ENCODE measurements at regions not wholly inside any gene's neighbourhood (a gene's known extent, or its start where the extent isn't known, plus 50 kb on each side); places are given as distances from the start of the nearest gene placed in this dataset.

DNA sequence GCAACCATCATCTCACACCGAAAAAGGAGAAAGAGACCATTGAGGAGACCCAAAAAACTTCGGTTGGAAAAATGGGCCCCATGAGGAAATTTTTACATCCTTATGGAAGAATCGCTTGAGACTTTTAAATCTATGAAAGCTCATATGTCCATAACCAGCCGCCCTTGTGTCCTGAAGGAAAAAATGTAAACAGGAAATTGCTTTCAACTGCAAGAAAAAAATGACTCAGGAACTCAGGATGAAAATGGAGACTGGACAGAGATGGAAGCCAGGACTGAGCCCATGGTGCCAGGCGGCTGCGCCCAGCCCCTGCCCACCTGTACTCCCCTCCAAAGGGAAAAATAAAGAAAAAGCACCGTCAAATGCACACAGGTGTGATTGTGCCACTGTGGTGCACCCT, 81.5 kb upstream of the SLC66A3 start:
- ChIA-PET CTCF (interaction anchor here (0.7 to 1.2 kb wide), 2 partner anchors 9 to 313 kb away, joined by 3 to 4 read pairs; no protein-coding TSS in a partner anchor), POLR2A (ENCODE audit: low non-redundant PET) (no interaction called here)
- H3K27ac ChIP-seq, result no peak overlapping the region
- no peak for DNase-seq (ENCODE audit: low spot score)
- TF ChIP-seq, protein P1, sequence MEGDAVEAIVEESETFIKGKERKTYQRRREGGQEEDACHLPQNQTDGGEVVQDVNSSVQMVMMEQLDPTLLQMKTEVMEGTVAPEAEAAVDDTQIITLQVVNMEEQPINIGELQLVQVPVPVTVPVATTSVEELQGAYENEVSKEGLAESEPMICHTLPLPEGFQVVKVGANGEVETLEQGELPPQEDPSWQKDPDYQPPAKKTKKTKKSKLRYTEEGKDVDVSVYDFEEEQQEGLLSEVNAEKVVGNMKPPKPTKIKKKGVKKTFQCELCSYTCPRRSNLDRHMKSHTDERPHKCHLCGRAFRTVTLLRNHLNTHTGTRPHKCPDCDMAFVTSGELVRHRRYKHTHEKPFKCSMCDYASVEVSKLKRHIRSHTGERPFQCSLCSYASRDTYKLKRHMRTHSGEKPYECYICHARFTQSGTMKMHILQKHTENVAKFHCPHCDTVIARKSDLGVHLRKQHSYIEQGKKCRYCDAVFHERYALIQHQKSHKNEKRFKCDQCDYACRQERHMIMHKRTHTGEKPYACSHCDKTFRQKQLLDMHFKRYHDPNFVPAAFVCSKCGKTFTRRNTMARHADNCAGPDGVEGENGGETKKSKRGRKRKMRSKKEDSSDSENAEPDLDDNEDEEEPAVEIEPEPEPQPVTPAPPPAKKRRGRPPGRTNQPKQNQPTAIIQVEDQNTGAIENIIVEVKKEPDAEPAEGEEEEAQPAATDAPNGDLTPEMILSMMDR (conservative IDR thresholded peaks at IDR 0.05; ENCODE audit: low read depth), result no peak

DNA sequence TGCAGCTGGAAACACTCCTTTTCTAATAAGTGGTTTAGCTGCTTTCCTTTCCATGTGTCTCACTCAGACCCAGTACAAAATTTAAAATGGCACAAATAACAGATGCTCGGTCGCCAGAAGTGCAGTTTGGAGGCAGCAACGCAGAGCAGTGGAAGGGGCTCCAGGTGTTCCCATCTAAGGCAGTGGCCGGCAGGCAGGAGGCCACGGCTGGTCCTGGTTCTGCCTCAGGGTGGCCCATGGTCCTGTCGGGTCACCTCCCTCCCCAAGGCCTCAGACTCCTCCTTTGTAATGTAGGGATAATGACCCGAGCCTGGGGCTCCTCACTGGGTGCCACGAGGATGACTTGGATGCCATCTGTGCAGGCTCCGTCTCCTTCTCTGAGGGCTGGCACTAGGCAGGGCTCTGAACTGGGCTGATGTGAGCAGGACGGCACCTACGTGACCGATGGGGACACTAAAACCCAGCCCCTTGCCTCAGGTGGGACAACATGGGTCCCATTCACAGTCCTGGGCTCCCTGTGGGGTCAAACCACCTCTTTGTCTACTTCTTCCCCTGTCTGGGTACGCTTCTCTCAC, 80.9 kb upstream of the SLC66A3 start:
- ChIA-PET POLR2A (ENCODE audit: low non-redundant PET) (no interaction called here), CTCF (interaction anchor here (0.7 kb wide), 1 partner anchor 313 kb away, joined by 3 read pairs; no protein-coding TSS in a partner anchor)
- TF ChIP-seq, protein P1 (conservative IDR thresholded peaks at IDR 0.05; ENCODE audit: low read depth), result no peak
- H3K27ac ChIP-seq, result no peak overlapping the region
- DNase-seq (ENCODE audit: low spot score), result no peak

DNA sequence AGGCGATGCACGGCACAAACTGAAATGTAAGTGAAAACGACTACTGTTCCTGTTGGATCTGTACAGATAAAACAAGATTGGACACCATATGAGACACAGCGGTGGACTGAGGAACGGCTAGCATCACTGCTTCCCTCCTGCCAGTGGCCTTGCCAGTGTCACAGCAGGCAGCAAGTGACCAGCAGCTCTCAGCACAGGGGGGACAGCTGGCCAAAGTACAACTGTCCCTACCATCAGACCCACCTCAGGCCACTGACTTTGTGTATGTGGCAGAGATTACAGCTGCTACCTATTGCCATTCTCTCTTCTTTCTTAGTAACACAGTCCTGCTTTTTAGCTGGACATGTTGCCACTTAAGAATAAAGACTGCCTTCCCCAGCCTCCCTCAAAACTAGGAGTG, 80.0 kb upstream of the SLC66A3 start:
- no peak for DNase-seq (ENCODE audit: low spot score)
- ChIA-PET POLR2A (ENCODE audit: low non-redundant PET) (no interaction called here), CTCF (no interaction called here)
- H3K27ac ChIP-seq, result no peak overlapping the region
- TF ChIP-seq, protein P1 (conservative IDR thresholded peaks at IDR 0.05; ENCODE audit: low read depth), result no peak

DNA sequence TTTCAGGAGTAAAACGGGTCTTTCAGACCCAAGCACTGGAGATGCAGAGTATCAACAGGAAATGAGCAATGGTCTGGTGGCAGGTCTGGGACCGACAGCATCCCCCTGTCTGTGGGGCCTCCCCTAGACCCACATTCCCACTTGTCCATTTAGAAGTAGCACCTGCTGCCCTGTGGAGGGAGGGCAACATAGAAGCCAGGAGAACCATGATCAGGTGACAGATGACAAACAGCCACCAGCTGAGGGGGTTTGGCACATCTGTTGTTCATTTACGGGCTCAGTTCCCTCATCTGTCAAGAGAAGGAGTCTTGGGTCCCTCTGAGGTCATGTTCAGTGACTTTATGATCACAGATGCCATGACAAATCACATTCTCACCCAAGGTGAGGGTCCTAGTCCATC, 77.9 kb upstream of the SLC66A3 start:
- no peak overlapping the region for H3K27ac ChIP-seq
- ChIA-PET CTCF (no interaction called here), POLR2A (ENCODE audit: low non-redundant PET) (no interaction called here)
- DNase-seq (ENCODE audit: low spot score), result no peak
- TF ChIP-seq, protein P1 (conservative IDR thresholded peaks at IDR 0.05; ENCODE audit: low read depth), result no peak

DNA sequence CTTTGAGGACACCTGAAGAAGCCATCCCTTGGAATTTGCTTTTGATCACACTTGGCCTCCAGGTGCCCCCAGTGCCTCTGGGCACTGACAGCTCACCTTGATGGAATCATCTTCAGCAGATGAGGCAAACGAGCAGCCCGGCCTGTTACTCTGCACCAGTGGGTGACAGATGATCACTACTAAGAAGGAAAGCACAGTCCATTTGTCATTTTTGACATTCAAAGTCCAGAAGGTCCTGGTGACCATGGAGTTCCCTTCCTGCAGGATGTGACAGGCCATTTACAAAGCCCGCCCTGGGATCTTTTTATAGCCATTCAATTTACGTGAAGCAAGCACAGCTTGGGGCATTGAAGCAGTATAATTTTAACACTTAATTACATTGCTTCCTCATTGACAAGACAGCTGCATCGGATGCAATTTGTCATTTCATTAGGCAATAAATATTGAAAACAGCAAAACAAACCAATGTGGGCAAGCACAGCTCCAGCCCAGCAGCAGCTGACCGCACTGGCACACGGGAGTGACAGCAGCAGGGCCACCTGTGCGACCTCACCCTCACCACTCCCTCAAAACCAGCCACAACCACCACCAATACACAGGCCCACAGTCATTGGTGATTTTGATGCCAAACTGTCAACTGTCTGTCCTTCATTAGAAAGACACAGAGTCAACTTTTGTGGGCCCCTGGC, 76.0 kb upstream of the SLC66A3 start:
- DNase-seq (ENCODE audit: low spot score), result peak; percentile 16
- TF ChIP-seq, protein P1 (conservative IDR thresholded peaks at IDR 0.05; ENCODE audit: low read depth), result no peak
- H3K27ac ChIP-seq, result no peak overlapping the region
- CTCF ChIA-PET, result no interaction called here
- POLR2A ChIA-PET (ENCODE audit: low non-redundant PET), result no interaction called here

DNA sequence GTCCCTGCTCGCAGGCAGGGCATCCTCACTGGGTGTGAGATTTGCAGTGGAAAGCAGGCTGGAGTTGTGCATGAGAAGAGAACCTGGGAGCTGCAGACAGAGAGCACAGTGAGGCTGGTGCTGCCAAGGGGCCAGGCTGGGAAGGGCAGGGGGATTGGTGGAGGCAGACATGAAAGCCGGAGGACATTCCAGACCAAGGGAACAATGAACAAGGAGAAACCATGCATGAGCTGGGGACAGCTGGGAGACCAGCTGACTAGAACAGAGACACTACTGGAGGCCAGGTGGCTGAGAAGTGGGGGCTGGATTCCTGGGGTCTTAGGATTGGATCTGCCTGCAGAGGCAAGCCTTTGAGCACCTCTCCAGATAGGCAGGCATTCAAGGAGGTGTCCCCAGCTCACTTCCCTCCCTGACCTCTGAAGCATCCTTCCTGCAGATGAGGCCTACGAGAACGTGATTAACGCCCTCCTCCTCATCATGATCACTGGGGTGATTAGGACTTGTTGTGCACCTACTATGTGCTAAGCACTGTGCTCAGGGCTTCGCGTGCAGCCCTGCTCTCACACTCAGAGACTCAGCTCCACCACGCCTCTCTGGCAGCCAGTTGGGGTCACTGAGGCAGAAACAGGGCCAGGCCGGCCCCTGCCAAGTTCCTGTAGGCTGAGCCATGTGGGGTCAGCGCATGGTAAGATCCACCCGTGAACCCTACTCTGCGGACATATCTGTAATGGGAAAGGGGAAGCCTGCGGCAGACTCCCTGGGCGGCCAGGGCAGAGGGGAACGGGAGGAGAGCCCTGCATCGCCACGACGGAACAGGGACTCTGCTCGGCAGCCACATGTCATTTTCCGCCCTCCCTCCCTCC, 74.8 kb upstream of the SLC66A3 start:
- CTCF ChIA-PET, result no interaction called here
- H3K27ac ChIP-seq, result no peak overlapping the region
- TF ChIP-seq, protein P1 (conservative IDR thresholded peaks at IDR 0.05; ENCODE audit: low read depth), result no peak
- POLR2A ChIA-PET (ENCODE audit: low non-redundant PET), result no interaction called here
- DNase-seq (ENCODE audit: low spot score), result no peak
